GM21390 (cell line): ENCODE measurements at regions not wholly inside any gene's neighbourhood (a gene's known extent, or its start where the extent isn't known, plus 50 kb on each side); places are given as distances from the start of the nearest gene placed in this dataset.

Experiments
- ATAC-seq: cut with Tn5 transposase; IDR thresholded peaks from one replicate; pipeline ENCODE4 v1.9.1; 2021; ENCODE audit not compliant: unreplicated experiment

DNA sequence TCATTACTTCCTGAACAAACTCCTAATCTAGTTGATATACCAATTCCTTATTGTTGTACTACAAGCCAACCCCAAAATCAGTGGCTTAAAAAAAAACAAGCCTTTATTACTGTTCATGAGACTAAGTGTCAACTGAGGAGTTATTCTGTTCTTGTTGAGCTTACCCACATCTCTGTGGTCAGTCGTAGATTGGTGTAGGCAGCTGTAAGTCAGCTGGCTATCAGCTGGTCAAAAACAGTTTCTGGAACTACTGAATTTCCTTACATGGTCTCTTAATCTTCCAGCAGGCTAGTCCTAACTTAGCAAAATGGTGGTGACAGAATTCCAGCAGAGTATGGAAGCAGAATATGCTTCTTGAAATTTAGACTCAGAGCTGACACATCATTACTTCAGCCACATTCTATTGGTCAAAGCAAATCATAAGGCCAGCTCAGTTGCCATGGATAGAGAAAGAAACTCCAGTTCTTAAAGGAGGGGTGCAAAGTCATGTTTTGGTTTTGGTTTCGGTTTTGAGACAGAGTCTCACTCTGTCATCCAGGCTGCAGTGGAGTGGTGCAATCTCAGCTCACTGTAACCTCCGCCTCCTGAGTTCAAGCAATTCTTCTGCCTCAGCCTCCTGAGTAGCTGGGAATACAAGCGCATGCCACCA is 386.1 kb upstream of the MPDZ start:
- no peak for ATAC-seq

- ATAC-seq: no peak
Measured at GRCh38 chr9:13661014-13661413, 381.5 kb upstream of the MPDZ start.

DNA sequence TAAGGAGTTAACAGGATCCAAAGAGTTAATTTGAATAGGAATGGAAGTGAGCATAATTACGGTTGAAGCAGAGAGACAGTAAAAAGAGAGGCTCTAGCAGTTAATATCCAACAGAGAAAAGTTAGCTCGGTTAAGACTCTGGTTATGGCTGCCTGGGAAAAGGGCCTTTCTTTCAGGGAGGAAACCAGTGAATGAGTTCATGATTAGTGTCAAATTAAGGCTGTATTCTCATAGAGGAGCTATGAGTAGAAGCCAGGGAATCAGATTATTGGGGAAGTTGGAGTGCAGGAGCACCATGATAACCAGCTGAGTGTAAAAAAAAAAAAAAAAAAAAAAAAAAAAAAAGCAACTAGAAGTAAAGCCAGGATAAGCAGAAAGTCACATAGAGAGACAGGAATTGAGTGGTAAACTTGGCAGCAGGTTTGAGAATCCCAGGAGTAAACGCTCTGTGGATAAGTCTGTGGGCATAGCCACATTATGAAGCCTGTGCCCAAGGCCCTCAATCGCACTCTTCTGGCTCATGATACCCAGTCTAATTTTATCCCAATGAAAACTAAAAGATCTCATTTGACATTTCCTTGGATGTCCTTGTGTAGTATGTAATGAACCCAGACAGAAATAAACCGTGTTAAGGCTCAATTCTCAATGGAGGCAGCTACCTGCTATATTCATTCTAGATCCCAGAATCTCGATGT is 372.6 kb upstream of the MPDZ start:
- ATAC-seq: no peak

DNA sequence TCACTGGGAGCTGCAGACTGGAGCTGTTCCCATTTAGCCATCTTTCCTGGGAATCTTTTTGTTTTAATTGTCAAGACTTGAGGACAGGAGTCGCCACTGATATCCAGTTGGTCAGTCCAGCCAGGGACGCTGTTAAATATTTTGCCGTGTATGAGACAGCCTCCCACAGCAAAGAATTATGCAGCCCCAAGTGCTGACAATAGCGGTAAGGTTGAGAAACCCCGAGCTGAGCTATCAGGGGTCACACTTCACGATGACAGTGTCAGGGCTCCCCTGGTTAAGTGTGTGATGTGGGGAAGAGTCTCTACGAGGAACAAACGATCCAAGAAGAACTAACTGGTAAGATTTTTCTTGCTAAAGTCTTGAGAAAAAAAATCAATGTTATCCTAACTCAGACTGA is 372.0 kb upstream of the MPDZ start:
- ATAC-seq: no peak

DNA sequence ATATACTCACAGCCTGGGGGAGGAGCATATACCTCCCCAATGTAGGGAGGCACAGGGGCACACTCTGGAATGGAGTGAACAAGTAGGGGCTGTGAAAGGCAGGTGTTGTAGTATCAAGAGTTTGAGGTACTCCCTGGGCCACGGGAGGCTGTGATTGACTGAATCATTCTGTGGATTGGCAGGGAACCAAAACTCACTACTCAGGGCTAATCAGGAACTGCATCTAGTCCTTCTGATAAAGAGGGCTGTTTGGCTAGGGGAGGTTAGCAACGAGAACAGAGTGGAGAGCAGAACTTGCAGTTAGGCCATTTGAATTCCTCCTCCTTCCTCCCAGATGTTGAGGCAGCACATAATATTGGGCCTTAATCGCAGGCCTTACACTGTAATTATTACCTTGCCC is 369.2 kb upstream of the MPDZ start:
- ATAC-seq: no peak

DNA sequence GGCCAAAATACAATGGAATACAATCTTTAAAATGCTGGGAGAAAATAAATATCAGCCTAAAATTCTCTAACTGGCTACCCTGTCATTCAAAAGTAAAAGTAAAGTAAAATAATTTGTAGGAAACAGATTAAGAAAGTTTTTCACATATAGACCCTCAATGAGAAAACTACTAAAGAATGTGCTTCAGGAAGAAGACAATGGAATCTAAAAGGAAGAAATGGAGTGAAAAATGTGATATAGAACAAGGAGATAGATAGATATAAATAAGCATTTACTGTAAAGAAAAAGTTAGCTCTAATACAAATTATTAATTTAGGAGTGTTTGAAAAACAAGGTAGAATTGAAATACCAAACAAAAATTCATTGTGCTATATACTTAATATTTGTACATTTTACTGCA is 368.6 kb upstream of the MPDZ start:
- ATAC-seq: no peak

DNA sequence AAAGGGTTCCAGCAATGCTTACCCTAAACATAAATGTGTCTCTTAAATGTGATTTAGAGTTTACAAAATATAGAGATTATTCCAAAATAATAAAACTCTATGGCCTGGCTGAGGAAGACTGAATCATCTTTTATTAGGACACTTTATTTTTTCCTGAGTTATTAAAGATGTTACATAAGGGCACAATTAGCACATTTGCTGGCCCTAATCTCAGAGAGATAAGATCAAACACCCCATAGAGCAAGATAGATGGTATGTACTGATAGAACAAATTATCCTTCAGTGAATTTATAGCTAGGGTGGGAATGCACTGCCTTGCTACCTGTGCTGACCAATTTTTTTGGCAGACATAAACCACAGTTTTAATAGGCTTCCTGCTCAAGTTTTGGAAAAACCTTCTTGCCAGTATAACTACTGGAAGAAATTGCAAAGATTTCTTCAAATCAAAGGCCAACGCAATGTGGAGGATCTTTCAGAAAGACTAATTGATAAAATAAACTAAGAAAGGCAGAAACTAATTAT is 367.1 kb upstream of the MPDZ start:
- ATAC-seq: no peak

DNA sequence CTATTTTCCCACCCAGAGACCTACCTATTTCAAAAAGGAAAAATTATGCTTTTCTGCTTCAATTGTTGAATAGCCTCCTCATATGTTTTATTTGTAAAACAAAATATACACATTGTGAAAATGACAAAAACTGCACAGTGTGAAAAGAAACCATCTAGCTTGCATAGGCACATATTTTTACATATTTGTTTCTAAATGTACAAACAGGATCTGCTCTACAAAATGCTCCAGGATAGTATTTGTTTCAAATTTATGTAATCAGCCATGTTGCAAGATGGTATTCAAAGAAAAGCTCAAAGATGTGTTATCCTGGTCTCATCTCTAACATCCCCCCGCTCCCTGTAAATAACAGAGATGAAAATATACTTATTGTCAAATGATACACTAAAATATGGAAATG is 366.1 kb upstream of the MPDZ start:
- no peak for ATAC-seq

GRCh38 chr9:13644675-13645074 is 365.2 kb upstream of the MPDZ start:
- ATAC-seq: no peak

- no peak for ATAC-seq
Measured at GRCh38 chr9:13642646-13643045, 363.2 kb upstream of the MPDZ start.

DNA sequence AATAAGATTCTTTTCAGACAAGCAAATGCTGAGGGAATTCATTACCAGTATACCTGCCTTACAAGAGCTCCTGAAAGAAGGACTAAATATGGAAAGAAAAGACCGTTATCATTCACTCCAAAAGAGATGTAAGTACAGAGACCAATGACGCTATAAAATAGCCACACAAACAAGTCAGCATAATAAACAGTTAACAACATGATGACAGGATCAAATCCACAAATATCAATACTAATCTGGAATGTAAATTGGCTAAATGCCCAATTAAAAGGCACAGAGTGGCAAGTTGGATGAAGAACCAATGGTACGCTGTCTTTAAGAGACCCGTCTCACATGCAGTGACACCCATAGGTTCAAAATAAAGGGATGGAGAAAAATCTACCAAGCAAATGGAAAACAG is 349.6 kb upstream of the MPDZ start:
- ATAC-seq: no peak

- ATAC-seq: no peak
Measured at GRCh38 chr9:13628526-13628925, 349.0 kb upstream of the MPDZ start.

- no peak for ATAC-seq
Measured at GRCh38 chr9:13627502-13627901, 348.0 kb upstream of the MPDZ start.

- ATAC-seq: no peak
Measured at GRCh38 chr9:13627071-13627470, 347.6 kb upstream of the MPDZ start.

GRCh38 chr9:13626601-13627000 is 347.1 kb upstream of the MPDZ start:
- no peak for ATAC-seq

DNA sequence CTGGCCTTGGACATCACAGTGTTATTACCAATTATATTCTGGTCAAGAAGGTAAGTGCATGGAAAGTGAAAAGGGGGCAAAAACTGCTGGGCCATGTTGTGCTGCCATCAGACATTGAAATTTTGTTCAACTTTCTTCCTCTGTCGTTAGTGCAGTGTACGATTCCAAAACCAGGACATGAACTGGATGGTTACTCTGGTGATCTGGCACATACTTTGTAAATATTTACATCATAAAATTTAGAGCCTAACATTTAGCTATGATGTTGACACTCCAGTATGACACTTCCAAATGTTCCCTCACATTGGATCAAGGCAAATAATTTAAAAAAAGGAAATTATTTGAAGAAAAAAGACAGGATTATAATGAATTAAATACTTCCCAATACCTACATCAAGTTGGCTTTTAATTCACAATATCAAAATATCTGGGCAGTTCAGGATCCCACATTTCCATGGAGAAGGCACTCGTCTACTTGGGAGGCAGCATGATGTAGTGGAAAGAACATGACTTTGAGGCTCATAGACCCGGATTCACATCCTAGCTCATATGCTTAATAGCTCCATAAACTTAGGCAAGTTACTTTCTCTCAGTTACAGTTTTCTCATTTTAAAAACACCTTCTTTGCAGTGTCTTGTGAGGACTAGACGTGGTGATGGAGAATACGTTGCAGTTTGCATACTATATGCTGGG is 342.5 kb upstream of the MPDZ start:
- ATAC-seq: no peak

DNA sequence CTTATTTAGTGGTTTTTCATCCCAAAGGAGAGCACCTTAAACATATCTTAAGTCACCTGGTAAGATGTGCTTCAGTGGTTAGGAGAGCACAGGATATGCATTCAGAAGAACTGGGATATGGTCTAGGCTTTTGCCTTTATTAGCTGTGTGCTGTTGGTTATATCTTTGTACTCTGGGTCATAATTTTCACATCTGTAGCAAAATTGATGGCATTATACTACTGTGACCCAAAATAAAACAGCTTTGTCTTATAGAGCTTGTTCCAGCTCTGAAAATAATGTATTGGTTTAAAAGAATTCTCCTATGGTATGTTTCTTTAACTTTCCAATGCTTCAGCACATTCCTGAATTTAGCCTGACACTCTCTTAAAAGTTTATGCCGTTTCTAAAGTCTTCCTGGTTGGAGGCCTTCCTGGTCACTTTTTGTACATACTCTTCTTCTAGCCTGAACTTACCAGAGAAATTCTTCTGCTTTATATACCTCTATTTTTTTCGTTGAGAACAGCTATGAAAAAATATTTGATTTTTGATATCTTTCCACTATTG is 337.1 kb upstream of the MPDZ start:
- no peak for ATAC-seq

DNA sequence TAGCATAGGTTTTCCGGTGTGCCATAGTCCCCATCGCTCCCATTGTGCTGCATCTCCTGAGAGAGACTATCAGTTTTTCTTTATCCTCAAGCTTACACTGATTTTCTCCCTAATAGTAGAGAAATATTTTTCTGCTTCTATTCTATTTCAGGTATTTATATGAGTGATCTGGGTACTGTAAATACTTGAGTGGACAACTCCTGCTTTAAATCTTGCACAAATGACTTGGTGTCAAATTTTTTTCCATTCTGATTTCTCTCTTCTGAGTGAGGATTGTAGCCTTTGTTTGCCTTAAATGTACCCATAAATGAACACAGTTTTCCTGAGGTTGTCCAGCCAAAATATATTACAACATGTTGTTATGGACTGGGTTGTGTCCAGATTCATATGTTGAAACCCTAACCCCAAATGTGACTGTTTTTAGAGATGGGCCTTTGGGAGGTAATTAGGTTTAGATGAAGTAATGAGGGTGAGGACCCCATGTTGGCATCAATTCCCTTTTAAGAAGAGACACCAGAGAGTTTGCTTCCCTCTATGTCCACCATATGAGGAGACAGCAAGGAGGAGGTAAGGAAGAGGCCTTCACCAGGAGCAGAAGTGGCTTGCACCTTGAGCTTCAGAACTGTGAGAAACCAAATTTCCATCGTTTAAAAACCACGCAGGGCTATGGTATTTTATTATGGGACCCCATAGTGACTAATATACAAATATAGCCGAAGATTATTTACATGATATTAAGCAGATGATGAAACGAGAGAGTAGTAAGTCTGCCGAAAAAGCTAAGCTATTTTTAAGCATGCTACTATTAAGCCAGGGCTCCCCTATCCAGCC is 336.4 kb upstream of the MPDZ start:
- no peak for ATAC-seq

- no peak for ATAC-seq
Measured at GRCh38 chr9:13614060-13614459, 334.6 kb upstream of the MPDZ start.

DNA sequence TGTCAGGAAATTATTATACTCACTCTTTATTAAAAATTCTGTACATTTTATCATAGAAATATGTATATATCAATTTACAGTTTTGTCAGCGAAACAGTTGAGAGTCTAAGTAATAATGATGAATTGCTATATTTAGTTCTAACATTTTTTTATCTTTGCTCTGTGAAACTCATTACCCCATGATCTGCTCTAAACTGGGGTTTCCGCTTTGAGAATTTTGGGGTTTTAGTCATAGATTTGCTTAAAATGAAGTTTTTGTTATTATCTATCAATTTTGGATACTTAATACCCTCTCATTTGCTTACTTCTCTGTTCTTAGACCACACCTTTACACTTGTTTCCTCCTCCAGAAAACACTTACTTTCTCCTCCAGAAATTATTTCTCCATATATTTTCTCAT is 333.8 kb upstream of the MPDZ start:
- ATAC-seq: no peak

GRCh38 chr9:13608451-13608850 is 329.0 kb upstream of the MPDZ start:
- ATAC-seq: no peak
